Progenitor cell of endocrine pancreas (in vitro differentiated cells): ENCODE measurements at regions not wholly inside any gene's neighbourhood (a gene's known extent, or its start where the extent isn't known, plus 50 kb on each side); places are given as distances from the start of the nearest gene placed in this dataset.

ENCODE experiments used
- DNase-seq: peaks from one replicate; pipeline ENCODE4 v3.0.0; 2021; ENCODE audit warnings: low spot score; ENCODE audit not compliant: unreplicated experiment
- H3K27ac Mint-ChIP-seq: 2 replicates; pipeline ENCODE4 v1.8.0; 2021; ENCODE audit warnings: mild to moderate bottlenecking, moderate library complexity, mixed read lengths
- H3K27me3 Mint-ChIP-seq: 2 replicates; pipeline ENCODE4 v1.8.0; 2021; ENCODE audit warnings: mixed read lengths
- H3K36me3 Mint-ChIP-seq: 2 replicates; pipeline ENCODE4 v1.8.0; 2022; ENCODE audit warnings: mixed read lengths; ENCODE audit not compliant: insufficient read depth
- H3K4me1 Mint-ChIP-seq: 2 replicates; pipeline ENCODE4 v1.8.0; 2021; ENCODE audit warnings: low read depth, mixed read lengths
- H3K4me3 Mint-ChIP-seq: 2 replicates; pipeline ENCODE4 v1.8.0; 2021; ENCODE audit warnings: low read depth, mild to moderate bottlenecking, moderate library complexity, mixed read lengths
- H3K9me3 Mint-ChIP-seq: 2 replicates; pipeline ENCODE4 v1.8.0; 2021; ENCODE audit warnings: low read depth, mixed read lengths
- TF ChIP-seq, protein P1 (sequence below): fragments of 200-600 bp; sonication (generic); IDR thresholded peaks from one replicate; pipeline ENCODE4 v1.5.0; 2021; ENCODE audit warnings: antibody characterized with exemption, mild to moderate bottlenecking; ENCODE audit not compliant: unreplicated experiment

DNA sequence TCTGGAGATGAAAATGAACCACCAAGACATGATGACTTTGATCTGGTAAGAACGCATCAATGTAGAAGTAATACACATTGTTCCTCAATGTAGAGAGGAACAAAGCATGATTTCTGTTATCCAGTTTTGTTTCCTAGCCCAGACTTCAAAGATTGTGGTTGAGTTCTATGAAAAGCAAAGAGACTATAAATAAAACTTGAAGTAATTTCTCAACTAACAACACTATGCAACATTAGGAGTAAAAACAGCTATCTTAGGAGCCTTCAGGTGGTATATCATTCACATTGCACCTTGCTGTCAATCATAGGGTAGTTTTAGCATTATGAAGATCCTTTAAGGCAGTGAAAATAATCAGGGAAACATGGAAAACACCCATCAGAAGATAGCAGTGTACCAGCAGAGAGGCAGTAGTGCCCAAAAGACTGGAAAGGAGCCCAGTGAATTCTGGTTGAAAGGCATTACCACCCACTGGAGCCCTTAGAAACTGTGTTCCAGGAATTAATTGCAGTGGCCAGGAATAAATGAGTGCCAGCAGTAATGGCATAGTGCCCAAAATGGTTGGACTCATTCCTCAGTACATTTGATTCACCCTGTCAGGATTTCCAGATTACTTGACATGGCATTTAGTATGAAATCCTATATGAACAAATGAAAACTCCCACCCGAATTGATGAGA is 300.7 kb upstream of the CXXC4 start:
- no peak for DNase-seq
- Mint-ChIP-seq H3K36me3 (no peaks in the 10 kb centered on the region), H3K4me3 (no peak overlapping the region), H3K27ac (no peak overlapping the region), H3K4me1 (no peaks in the 10 kb centered on the region), H3K9me3 (no peaks in the 10 kb centered on the region), H3K27me3 (no peaks in the 10 kb centered on the region)
- TF ChIP-seq, protein P1, sequence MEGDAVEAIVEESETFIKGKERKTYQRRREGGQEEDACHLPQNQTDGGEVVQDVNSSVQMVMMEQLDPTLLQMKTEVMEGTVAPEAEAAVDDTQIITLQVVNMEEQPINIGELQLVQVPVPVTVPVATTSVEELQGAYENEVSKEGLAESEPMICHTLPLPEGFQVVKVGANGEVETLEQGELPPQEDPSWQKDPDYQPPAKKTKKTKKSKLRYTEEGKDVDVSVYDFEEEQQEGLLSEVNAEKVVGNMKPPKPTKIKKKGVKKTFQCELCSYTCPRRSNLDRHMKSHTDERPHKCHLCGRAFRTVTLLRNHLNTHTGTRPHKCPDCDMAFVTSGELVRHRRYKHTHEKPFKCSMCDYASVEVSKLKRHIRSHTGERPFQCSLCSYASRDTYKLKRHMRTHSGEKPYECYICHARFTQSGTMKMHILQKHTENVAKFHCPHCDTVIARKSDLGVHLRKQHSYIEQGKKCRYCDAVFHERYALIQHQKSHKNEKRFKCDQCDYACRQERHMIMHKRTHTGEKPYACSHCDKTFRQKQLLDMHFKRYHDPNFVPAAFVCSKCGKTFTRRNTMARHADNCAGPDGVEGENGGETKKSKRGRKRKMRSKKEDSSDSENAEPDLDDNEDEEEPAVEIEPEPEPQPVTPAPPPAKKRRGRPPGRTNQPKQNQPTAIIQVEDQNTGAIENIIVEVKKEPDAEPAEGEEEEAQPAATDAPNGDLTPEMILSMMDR, result no peak

DNA sequence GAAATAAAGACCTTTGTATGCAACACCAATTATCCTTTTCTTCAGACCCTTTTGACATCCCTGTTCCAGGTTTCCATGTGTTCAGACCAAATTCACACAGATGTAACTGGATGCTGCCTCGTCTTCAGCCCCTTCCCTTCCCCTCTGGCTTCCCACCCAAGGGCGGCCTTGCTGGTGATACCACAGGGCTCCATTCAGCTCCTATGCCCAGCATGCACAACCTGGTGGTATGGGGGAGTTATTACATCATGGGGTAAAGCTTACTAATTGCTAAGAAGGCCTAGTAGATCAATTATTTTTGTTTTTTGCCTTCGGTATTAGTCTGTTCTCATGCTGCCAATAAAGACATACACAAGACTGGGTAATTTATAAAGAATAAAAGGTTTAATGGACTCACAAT is 317.0 kb upstream of the CXXC4 start:
- peaks cover 5% of the 10 kb centered on the region for H3K4me1 Mint-ChIP-seq
- TF ChIP-seq, protein P1, result no peak
- H3K27ac Mint-ChIP-seq, result no peak overlapping the region
- H3K27me3 Mint-ChIP-seq, result no peaks in the 10 kb centered on the region
- H3K9me3 Mint-ChIP-seq, result peaks cover 14% of the 10 kb centered on the region
- H3K4me3 Mint-ChIP-seq, result no peak overlapping the region
- H3K36me3 Mint-ChIP-seq, result no peaks in the 10 kb centered on the region
- no peak for DNase-seq

DNA sequence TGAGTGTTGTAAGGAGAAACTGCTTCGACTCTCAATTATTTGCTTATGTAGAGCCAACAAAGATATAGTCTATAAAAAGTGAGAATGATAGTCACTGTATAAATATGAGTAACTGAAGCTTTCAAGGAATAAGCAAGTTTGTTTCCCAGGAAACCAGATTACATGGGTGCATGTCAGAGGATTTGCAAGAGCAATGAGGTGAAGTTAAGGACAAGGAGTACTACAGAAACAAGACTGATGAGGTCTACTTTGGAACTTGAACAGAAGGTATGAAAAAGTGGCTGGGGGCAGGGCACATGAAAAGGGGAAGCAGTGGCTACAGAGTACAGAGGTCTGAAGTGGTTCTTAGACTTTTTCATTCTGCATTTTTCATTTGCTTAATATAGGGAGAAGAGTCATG is 321.0 kb upstream of the CXXC4 start:
- no peaks in the 10 kb centered on the region for H3K27me3 Mint-ChIP-seq
- peaks cover 5% of the 10 kb centered on the region for H3K4me1 Mint-ChIP-seq
- no peak overlapping the region for H3K27ac Mint-ChIP-seq
- peaks cover 3% of the 10 kb centered on the region for H3K9me3 Mint-ChIP-seq
- H3K4me3 Mint-ChIP-seq, result no peak overlapping the region
- no peaks in the 10 kb centered on the region for H3K36me3 Mint-ChIP-seq
- no peak for DNase-seq
- TF ChIP-seq, protein P1, result no peak

DNA sequence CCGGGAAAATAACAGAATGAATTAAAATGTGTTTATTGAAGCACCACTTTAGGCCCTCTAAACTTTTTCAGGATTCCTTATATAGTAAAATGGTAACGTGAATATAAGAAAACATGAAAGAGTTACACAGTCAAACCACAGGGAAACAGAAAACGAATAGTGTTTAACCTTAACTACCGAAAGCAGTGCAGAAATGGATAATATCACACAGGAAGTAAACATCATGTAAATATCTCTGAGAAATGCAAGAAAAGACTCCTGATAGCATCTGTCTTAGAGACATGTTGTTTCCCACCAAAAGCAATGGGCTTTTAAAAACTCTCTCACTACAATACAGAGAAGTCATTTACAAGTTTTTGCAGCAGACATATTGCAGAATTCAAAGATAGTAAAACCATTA is 323.9 kb upstream of the CXXC4 start:
- H3K4me3 Mint-ChIP-seq, result no peak overlapping the region
- peaks cover 5% of the 10 kb centered on the region for H3K4me1 Mint-ChIP-seq
- no peak overlapping the region for H3K27ac Mint-ChIP-seq
- no peaks in the 10 kb centered on the region for H3K9me3 Mint-ChIP-seq
- TF ChIP-seq, protein P1, result no peak
- no peaks in the 10 kb centered on the region for H3K27me3 Mint-ChIP-seq
- no peaks in the 10 kb centered on the region for H3K36me3 Mint-ChIP-seq
- DNase-seq, result no peak

DNA sequence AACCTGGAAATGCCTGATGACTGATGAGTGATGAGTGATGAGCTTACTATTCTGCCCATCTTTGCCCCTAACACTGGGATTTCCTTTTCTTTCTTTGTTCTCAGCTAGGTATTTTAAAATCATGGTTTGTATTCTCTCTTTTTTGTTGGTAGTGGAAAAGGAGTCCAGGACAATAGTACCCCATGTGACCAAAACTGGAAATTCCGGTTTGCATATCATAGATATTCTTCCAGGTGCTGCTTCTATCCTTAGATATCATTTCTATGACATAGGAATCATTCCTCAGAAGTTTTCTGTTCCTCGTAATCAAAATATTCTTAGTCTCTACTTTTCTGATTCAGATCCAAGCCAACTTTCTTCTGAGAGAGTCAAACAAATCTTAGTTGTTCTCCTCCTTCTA is 320.5 kb upstream of the TET2 start:
- Mint-ChIP-seq H3K27me3 (no peaks in the 10 kb centered on the region), H3K36me3 (no peaks in the 10 kb centered on the region), H3K27ac (no peak overlapping the region), H3K9me3 (no peaks in the 10 kb centered on the region), H3K4me1 (no peaks in the 10 kb centered on the region), H3K4me3 (no peak overlapping the region)
- no peak for DNase-seq
- TF ChIP-seq, protein P1, result no peak
